NCI-H2227 (cell line): ENCODE measurements at regions not wholly inside any gene's neighbourhood (a gene's known extent, or its start where the extent isn't known, plus 50 kb on each side); places are given as distances from the start of the nearest gene placed in this dataset.

Experiments
- DNase-seq: peaks from one replicate; lab custom pipeline; 2025; ENCODE audit not compliant: unreplicated experiment; lab: John Stamatoyannopoulos, UW

GRCh38 chr6:170232186-170233002, 58.5 kb downstream of the DLL1 start:
- no peak for DNase-seq

GRCh38 chr6:170231293-170232185, 59.3 kb downstream of the DLL1 start:
- DNase-seq = no peak

- DNase-seq = no peak
These were observed 60.2 kb downstream of the DLL1 start for GRCh38 chr6:170230520-170231292.

GRCh38 chr6:170229851-170230519, 60.9 kb downstream of the DLL1 start:
- no peak for DNase-seq

GRCh38 chr6:170229396-170229795, 61.5 kb downstream of the DLL1 start:
- DNase-seq = no peak

- no peak for DNase-seq
These were observed 62.0 kb downstream of the DLL1 start for GRCh38 chr6:170228946-170229310.

- no peak for DNase-seq
These were observed 62.6 kb downstream of the DLL1 start for GRCh38 chr6:170227996-170228945.

- no peak for DNase-seq
These were observed 63.3 kb downstream of the DLL1 start for GRCh38 chr6:170227521-170227983.

GRCh38 chr6:170226647-170227046, 64.2 kb downstream of the DLL1 start:
- no peak for DNase-seq

GRCh38 chr6:170225852-170226417, 64.9 kb downstream of the DLL1 start:
- DNase-seq = no peak

- no peak for DNase-seq
These were observed 65.9 kb downstream of the DLL1 start for GRCh38 chr6:170224694-170225660.

GRCh38 chr6:170223718-170224693, 66.9 kb downstream of the DLL1 start:
- DNase-seq = no peak

GRCh38 chr6:170222498-170223471, 68.1 kb downstream of the DLL1 start:
- DNase-seq = no peak

GRCh38 chr6:170221753-170222400, 69.0 kb downstream of the DLL1 start:
- no peak for DNase-seq

- DNase-seq = no peak
These were observed 69.7 kb downstream of the DLL1 start for GRCh38 chr6:170221052-170221752.
